ENCODE measurements at regions not wholly inside any gene's neighbourhood (a gene's known extent, or its start where the extent isn't known, plus 50 kb on each side); places are given as distances from the start of the nearest gene placed in this dataset.

DNA sequence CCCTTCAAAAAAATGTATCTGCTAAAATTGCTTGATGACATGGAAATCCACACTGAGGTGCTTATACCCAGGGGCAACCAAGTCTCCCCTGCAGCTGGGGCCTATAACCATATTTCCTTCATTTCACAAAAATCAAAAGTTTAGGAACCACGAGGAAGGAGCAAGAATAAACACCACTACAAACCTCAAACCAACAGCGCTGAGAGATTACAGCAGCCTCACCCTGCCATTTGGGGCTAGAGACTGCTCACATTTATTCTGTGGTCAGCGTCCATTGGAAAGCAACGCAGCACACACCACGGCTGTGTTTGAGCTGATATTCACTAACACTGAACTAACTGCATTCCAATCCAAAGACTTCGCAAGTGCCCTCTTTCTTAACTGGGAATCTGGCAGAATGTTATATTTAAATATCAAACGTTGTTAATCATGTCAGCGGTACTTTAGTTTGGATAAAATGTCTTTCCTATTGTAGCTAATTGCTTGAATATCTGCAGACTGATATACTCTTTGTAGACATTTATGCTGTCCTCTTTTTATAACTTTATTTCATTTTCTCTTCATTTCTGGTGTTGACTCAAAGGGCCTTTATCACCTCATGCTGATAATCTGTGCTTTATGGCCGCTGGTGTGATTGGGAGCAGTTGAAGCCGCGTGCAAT, 94.6 kb downstream of the FOXA2 start:
- H3K9ac ChIP-seq (ENCODE audit: low read length in 3 of 3): no peak overlapping the region
- intact Hi-C loops (cut with DNase I): no loop called here
- no peak for DNase-seq

DNA sequence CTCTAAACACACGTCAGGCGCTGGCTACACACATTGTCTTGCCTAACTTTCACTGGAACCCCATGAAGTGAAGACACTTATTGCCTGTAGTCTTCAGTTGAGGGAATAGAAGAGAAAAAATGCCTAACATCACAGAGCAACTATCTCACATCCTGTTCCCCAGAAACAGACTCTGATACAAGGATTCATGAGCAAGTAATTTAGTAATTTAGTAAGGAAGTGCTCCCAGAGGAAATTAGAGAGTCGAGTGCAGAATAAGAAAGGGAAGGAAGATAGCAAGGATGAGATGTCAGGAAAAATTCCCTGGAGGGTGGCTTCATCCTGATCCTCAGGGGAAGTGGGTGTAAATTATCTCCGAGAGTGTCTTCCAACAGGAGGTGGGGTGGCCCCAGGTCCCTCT, 104.0 kb downstream of the FOXA2 start:
- no peaks in the 10 kb centered on the region for H3K4me1 ChIP-seq (ENCODE audit: control insufficient read depth in 2 of 3, insufficient read depth in 2 of 3, low read depth in 1 of 3, low read length in 3 of 3)
- no peaks in the 10 kb centered on the region for H3K36me3 ChIP-seq (ENCODE audit: control insufficient read depth in 2 of 3, insufficient read depth in 3 of 3, low read length in 3 of 3)
- no peak overlapping the region for H3K9ac ChIP-seq (ENCODE audit: low read length in 3 of 3)
- intact Hi-C loops (cut with DNase I): no loop called here
- no peak overlapping the region for H3K4me3 ChIP-seq (ENCODE audit: low read length in 3 of 3)
- no peaks in the 10 kb centered on the region for H3K27me3 ChIP-seq (ENCODE audit: control insufficient read depth, insufficient read depth, low read length)
- no peak for DNase-seq
- H3K27ac ChIP-seq (ENCODE audit: low read depth in 2 of 2, low read length in 2 of 2): no peak overlapping the region
- no peaks in the 10 kb centered on the region for H3K9me3 ChIP-seq (ENCODE audit: control insufficient read depth in 2 of 3, insufficient read depth in 1 of 3, low read length in 3 of 3)
- FAIRE-seq: no peak
- TF ChIP-seq, protein P1, sequence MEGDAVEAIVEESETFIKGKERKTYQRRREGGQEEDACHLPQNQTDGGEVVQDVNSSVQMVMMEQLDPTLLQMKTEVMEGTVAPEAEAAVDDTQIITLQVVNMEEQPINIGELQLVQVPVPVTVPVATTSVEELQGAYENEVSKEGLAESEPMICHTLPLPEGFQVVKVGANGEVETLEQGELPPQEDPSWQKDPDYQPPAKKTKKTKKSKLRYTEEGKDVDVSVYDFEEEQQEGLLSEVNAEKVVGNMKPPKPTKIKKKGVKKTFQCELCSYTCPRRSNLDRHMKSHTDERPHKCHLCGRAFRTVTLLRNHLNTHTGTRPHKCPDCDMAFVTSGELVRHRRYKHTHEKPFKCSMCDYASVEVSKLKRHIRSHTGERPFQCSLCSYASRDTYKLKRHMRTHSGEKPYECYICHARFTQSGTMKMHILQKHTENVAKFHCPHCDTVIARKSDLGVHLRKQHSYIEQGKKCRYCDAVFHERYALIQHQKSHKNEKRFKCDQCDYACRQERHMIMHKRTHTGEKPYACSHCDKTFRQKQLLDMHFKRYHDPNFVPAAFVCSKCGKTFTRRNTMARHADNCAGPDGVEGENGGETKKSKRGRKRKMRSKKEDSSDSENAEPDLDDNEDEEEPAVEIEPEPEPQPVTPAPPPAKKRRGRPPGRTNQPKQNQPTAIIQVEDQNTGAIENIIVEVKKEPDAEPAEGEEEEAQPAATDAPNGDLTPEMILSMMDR (IDR thresholded peaks at IDR 0.05; ENCODE audit: borderline replicate concordance, extremely low read depth, insufficient read depth): no peak

More for the DNA sequence above, 94.6 kb downstream of the FOXA2 start:
- no peak for FAIRE-seq
- TF ChIP-seq, protein P1 (IDR thresholded peaks at IDR 0.05; ENCODE audit: borderline replicate concordance, extremely low read depth, insufficient read depth): no peak
- H3K27me3 ChIP-seq (ENCODE audit: control insufficient read depth, insufficient read depth, low read length): no peaks in the 10 kb centered on the region
- no peaks in the 10 kb centered on the region for H3K9me3 ChIP-seq (ENCODE audit: control insufficient read depth in 2 of 3, insufficient read depth in 1 of 3, low read length in 3 of 3)
- no peaks in the 10 kb centered on the region for H3K36me3 ChIP-seq (ENCODE audit: control insufficient read depth in 2 of 3, insufficient read depth in 3 of 3, low read length in 3 of 3)
- no peak overlapping the region for H3K27ac ChIP-seq (ENCODE audit: low read depth in 2 of 2, low read length in 2 of 2)
- no peaks in the 10 kb centered on the region for H3K4me1 ChIP-seq (ENCODE audit: control insufficient read depth in 2 of 3, insufficient read depth in 2 of 3, low read depth in 1 of 3, low read length in 3 of 3)
- H3K4me3 ChIP-seq (ENCODE audit: low read length in 3 of 3): no peak overlapping the region

DNA sequence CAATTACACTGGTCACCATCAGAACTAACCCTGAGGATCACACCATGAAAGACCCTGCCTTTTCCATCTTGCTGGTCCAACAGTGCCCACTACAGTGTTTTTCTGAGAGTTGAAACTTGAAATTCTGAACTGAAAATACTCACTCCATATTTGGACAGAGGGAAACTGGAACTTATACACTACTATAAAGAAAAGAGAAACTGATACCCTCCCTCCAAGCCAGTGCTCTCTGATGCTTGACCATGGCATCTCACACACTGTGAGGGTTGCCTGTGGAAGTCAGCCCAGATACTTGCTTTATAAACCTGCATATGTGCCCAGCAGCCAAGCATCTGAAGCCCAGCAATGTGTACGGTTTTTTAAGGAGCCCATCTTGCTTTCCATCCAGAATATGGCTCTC, 108.7 kb downstream of the FOXA2 start:
- Histone ChIP-seq H3K27ac (ENCODE audit: low read depth in 2 of 2, low read length in 2 of 2) (no peak overlapping the region), H3K9me3 (ENCODE audit: control insufficient read depth in 2 of 3, insufficient read depth in 1 of 3, low read length in 3 of 3) (no peaks in the 10 kb centered on the region), H3K9ac (ENCODE audit: low read length in 3 of 3) (no peak overlapping the region), H3K36me3 (ENCODE audit: control insufficient read depth in 2 of 3, insufficient read depth in 3 of 3, low read length in 3 of 3) (no peaks in the 10 kb centered on the region), H3K4me1 (ENCODE audit: control insufficient read depth in 2 of 3, insufficient read depth in 2 of 3, low read depth in 1 of 3, low read length in 3 of 3) (no peaks in the 10 kb centered on the region), H3K27me3 (ENCODE audit: control insufficient read depth, insufficient read depth, low read length) (no peaks in the 10 kb centered on the region), H3K4me3 (ENCODE audit: low read length in 3 of 3) (no peak overlapping the region)
- TF ChIP-seq, protein P1 (IDR thresholded peaks at IDR 0.05; ENCODE audit: borderline replicate concordance, extremely low read depth, insufficient read depth): no peak
- intact Hi-C loops (cut with DNase I): no loop called here
- peak in 3 of 5 donors; percentile 36 to 53 (median 46) for DNase-seq
- FAIRE-seq: no peak

DNA sequence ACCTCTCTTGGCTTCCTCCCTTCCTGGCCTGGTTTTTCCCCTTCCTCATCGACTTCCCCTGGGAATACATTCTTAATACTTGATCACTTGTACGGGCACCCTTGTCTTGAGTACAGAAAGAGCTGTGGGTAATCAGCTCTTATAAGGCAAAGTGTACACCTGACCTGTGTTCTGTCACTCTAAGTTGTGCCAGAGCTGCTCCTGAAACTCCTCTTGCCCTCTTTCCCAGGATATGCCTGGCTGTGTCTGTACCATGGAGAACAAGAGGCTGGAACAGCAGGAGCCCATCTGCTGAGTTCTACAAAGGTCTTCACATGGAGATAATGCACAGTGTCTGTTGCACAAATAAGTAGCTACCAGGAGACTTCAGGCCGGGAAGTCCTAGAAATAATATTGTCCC, 110.1 kb downstream of the FOXA2 start:
- Histone ChIP-seq H3K36me3 (ENCODE audit: control insufficient read depth in 2 of 3, insufficient read depth in 3 of 3, low read length in 3 of 3) (no peaks in the 10 kb centered on the region), H3K27ac (ENCODE audit: low read depth in 2 of 2, low read length in 2 of 2) (no peak overlapping the region), H3K4me3 (ENCODE audit: low read length in 3 of 3) (no peak overlapping the region), H3K9me3 (ENCODE audit: control insufficient read depth in 2 of 3, insufficient read depth in 1 of 3, low read length in 3 of 3) (no peaks in the 10 kb centered on the region), H3K9ac (ENCODE audit: low read length in 3 of 3) (no peak overlapping the region), H3K27me3 (ENCODE audit: control insufficient read depth, insufficient read depth, low read length) (no peaks in the 10 kb centered on the region), H3K4me1 (ENCODE audit: control insufficient read depth in 2 of 3, insufficient read depth in 2 of 3, low read depth in 1 of 3, low read length in 3 of 3) (no peaks in the 10 kb centered on the region)
- FAIRE-seq (no peak), DNase-seq (no peak)
- intact Hi-C loops (cut with DNase I): no loop called here
- TF ChIP-seq, protein P1 (IDR thresholded peaks at IDR 0.05; ENCODE audit: borderline replicate concordance, extremely low read depth, insufficient read depth): no peak
